CD14-positive monocyte (primary cell): ENCODE measurements at regions not wholly inside any gene's neighbourhood (a gene's known extent, or its start where the extent isn't known, plus 50 kb on each side); places are given as distances from the start of the nearest gene placed in this dataset.
"Not testable (repeated sequence)": the region's sequence is repeated elsewhere in the genome, so short reads cannot be mapped to it uniquely, and the experiment has no call there.

Experiments
- DNase-seq, 3 donors: peaks; one replicate each; pipeline ENCODE4 v3.0.0-alpha.2; 2011 to 2022
- H2AFZ ChIP-seq: 2 replicates; pipeline ENCODE4 v1.6.0; 2012; ENCODE audit warnings: mild to moderate bottlenecking, low read depth, low read length, inconsistent platforms; ENCODE audit not compliant: insufficient read depth, poor library complexity, severe bottlenecking
- H3K27ac ChIP-seq, 2 donors: 1 replicate in 1 of 2; 2 replicates in 1 of 2; pipeline ENCODE4 v1.5.1; 2012 to 2013; ENCODE audit warnings: low read length in 2 of 2, control low read depth in 1 of 2, inconsistent platforms in 1 of 2, low read depth in 1 of 2, mild to moderate bottlenecking in 1 of 2
- H3K27me3 ChIP-seq, 2 donors: one replicate each; pipeline versions ENCODE4 v1.6.0 to v1.6.1; 2011 to 2013; ENCODE audit warnings: low read length in 2 of 2; ENCODE audit not compliant: control insufficient read depth in 2 of 2, insufficient read depth in 2 of 2
- H3K36me3 ChIP-seq, 2 donors: replicated peaks in 1 of 2; 1 replicate in 1 of 2; 2 replicates in 1 of 2; pipeline versions ENCODE4 v1.5.1 to v1.6.1; 2012 to 2013; ENCODE audit warnings: low read length in 2 of 2, control low read depth in 1 of 2, inconsistent platforms in 1 of 2, mild to moderate bottlenecking in 1 of 2; ENCODE audit not compliant: insufficient read depth in 2 of 2, control insufficient read depth in 1 of 2
- H3K4me1 ChIP-seq, 2 donors: 1 replicate in 1 of 2; 2 replicates in 1 of 2; pipeline versions ENCODE4 v1.5.1 to v1.6.1; 2012 to 2013; ENCODE audit warnings: low read length in 2 of 2, control low read depth in 1 of 2, inconsistent platforms in 1 of 2, mild to moderate bottlenecking in 1 of 2, moderate library complexity in 1 of 2; ENCODE audit not compliant: insufficient read depth in 2 of 2, control insufficient read depth in 1 of 2
- H3K4me2 ChIP-seq: replicated peaks from 2 replicates; pipeline ENCODE3; 2012; ENCODE audit warnings: low read length, moderate library complexity, mild to moderate bottlenecking; ENCODE audit not compliant: poor library complexity, severe bottlenecking; ENCODE audit errors: extremely low read depth
- H3K4me3 ChIP-seq, 3 experiments: fragments of 200-600 bp in 1 of 3; sonication (generic) in 1 of 3; replicated peaks in 1 of 3; 1 replicate in 2 of 3; 2 replicates in 1 of 3; pipeline ENCODE4 v1.5.1; 2011 to 2013; ENCODE audit warnings: low read length in 3 of 3, mild to moderate bottlenecking in 3 of 3, control low read depth in 2 of 3, low read depth in 2 of 3, inconsistent platforms in 1 of 3, moderate library complexity in 1 of 3
- H3K79me2 ChIP-seq: 2 replicates; pipeline ENCODE4 v1.6.0; 2012; ENCODE audit warnings: mild to moderate bottlenecking, control low read depth, inconsistent platforms, low read length, moderate library complexity; ENCODE audit not compliant: insufficient read depth
- H3K9ac ChIP-seq: 2 replicates; pipeline ENCODE4 v1.6.0; 2017; ENCODE audit warnings: low read length, mild to moderate bottlenecking; ENCODE audit not compliant: insufficient read depth, poor library complexity, severe bottlenecking
- H3K9me3 ChIP-seq, 2 donors: replicated peaks in 1 of 2; 1 replicate in 1 of 2; 2 replicates in 1 of 2; pipeline versions ENCODE4 v1.5.1 to v1.6.1; 2012 to 2013; ENCODE audit warnings: low read length in 2 of 2, control low read depth in 1 of 2; ENCODE audit not compliant: control insufficient read depth in 1 of 2, insufficient read depth in 1 of 2
- H4K20me1 ChIP-seq: 2 replicates; pipeline ENCODE4 v1.6.0; 2012; ENCODE audit warnings: mild to moderate bottlenecking, low read length, control low read depth, moderate library complexity; ENCODE audit not compliant: insufficient read depth
- H3K27ac Mint-ChIP-seq, 7 donors: one replicate each; pipeline ENCODE4 v1.8.0; 2020; ENCODE audit warnings: mild to moderate bottlenecking in 7 of 7, mixed read lengths in 7 of 7, moderate library complexity in 6 of 7, inconsistent platforms in 2 of 7
- H3K27me3 Mint-ChIP-seq, 3 donors: one replicate each; pipeline ENCODE4 v1.8.0; 2021 to 2022; ENCODE audit warnings: low read depth in 3 of 3, mild to moderate bottlenecking in 3 of 3, mixed read lengths in 3 of 3, moderate library complexity in 3 of 3, inconsistent platforms in 1 of 3
- H3K36me3 Mint-ChIP-seq, 2 donors: one replicate each; pipeline ENCODE4 v1.8.0; 2020; ENCODE audit warnings: mixed read lengths in 2 of 2, inconsistent platforms in 1 of 2, mild to moderate bottlenecking in 1 of 2
- H3K4me1 Mint-ChIP-seq: one replicate; pipeline ENCODE4 v1.8.0; 2020; ENCODE audit warnings: mild to moderate bottlenecking, mixed read lengths
- H3K4me3 Mint-ChIP-seq, 2 donors: one replicate each; pipeline ENCODE4 v1.8.0; 2020; ENCODE audit warnings: mild to moderate bottlenecking in 2 of 2, mixed read lengths in 2 of 2, moderate library complexity in 1 of 2
- H3K9me3 Mint-ChIP-seq, 7 donors: one replicate each; pipeline ENCODE4 v1.8.0; 2020 to 2022; ENCODE audit warnings: mixed read lengths in 7 of 7, mild to moderate bottlenecking in 6 of 7, moderate library complexity in 6 of 7, inconsistent platforms in 2 of 7
- WGBS: methylation state at CpG from one replicate; pipeline ENCODE4 v1.1.5; 2013; ENCODE audit warnings: missing lambda C conversion rate; ENCODE audit not compliant: insufficient coverage; 5-methylcytosine and 5-hydroxymethylcytosine counted together
- intact Hi-C, 2 donors: fragments of 100-400 bp; cut with micrococcal nuclease; formaldehyde crosslinking; loops; one replicate each; pipeline versions ENCODE4 v1.15.0 to v1.15.1; 2023
- TF ChIP-seq, protein P1 (sequence below): fragments of 200-600 bp; IDR thresholded peaks from one replicate; pipeline ENCODE4 v1.8.0; 2022; ENCODE audit warnings: antibody characterized with exemption, mild to moderate bottlenecking

DNA sequence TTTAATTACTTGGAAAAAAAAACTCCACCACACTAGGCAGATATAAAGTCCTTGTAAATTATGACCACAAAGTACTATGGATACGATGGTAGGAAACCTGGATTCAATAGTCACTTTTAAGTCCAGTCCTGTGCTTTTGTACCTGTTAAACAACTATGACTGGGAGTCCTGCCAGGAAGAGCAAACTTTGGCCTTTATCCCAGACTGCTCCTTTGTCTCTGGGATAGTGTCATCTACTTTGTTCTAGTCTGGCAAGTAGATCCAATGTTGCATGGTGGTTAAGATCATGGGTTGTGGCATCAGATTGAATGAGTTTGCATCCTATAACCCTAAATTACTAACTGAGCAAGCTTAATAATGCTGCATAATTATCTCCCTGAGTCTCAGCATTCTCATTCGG lies 175.3 kb upstream of the FGF13 start:
- no peak overlapping the region for H3K4me3 Mint-ChIP-seq
- no peaks in the 10 kb centered on the region for H3K79me2 ChIP-seq
- DNase-seq = no peak
- no peak overlapping the region for H2AFZ ChIP-seq
- H3K9ac ChIP-seq = no peak overlapping the region
- H3K36me3 ChIP-seq = no peaks in the 10 kb centered on the region
- peaks cover 0 to 3% (median 1%) of the 10 kb centered on the region in 7 donors for H3K9me3 Mint-ChIP-seq
- no peak overlapping the region for H3K27ac ChIP-seq
- no peaks in the 10 kb centered on the region for H3K27me3 ChIP-seq
- TF ChIP-seq, protein P1, sequence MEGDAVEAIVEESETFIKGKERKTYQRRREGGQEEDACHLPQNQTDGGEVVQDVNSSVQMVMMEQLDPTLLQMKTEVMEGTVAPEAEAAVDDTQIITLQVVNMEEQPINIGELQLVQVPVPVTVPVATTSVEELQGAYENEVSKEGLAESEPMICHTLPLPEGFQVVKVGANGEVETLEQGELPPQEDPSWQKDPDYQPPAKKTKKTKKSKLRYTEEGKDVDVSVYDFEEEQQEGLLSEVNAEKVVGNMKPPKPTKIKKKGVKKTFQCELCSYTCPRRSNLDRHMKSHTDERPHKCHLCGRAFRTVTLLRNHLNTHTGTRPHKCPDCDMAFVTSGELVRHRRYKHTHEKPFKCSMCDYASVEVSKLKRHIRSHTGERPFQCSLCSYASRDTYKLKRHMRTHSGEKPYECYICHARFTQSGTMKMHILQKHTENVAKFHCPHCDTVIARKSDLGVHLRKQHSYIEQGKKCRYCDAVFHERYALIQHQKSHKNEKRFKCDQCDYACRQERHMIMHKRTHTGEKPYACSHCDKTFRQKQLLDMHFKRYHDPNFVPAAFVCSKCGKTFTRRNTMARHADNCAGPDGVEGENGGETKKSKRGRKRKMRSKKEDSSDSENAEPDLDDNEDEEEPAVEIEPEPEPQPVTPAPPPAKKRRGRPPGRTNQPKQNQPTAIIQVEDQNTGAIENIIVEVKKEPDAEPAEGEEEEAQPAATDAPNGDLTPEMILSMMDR = no peak
- no peaks in the 10 kb centered on the region for H4K20me1 ChIP-seq
- no peak overlapping the region for H3K27ac Mint-ChIP-seq
- H3K9me3 ChIP-seq = no peaks in the 10 kb centered on the region
- H3K4me2 ChIP-seq = no peak overlapping the region
- no CpG with 5 or more reads among the region's 2 CpGs for whole genome bisulfite sequencing
- H3K27me3 Mint-ChIP-seq = peaks cover 0 to 3% (median 1%) of the 10 kb centered on the region in 3 donors
- intact Hi-C loops = no loop called here
- H3K4me3 ChIP-seq = no peak overlapping the region
- H3K4me1 ChIP-seq = no peaks in the 10 kb centered on the region
- peaks cover 4% of the 10 kb centered on the region for H3K4me1 Mint-ChIP-seq
- H3K36me3 Mint-ChIP-seq = no peaks in the 10 kb centered on the region

DNA sequence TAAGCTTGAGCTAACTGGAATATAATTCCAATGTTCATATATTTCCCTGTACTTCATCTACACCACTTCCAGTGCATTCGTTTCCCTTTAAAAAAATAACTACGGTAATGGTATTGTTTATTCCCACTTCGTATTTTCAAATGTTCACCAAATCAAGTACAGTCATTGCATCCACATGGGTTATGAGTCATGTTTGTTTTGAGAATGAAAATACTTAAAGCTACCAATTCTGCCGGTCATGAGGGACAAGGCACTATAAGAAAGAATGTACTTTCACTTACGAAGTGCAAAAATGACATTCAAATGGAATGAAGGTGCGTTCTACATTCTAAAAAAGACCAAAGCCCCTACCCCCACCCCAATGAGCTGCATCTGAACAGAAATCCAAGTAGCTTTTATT lies 174.4 kb upstream of the FGF13 start:
- intact Hi-C loops = no loop called here
- no CpG with 5 or more reads among the region's 6 CpGs for WGBS
- no peak overlapping the region for H3K4me2 ChIP-seq

DNA sequence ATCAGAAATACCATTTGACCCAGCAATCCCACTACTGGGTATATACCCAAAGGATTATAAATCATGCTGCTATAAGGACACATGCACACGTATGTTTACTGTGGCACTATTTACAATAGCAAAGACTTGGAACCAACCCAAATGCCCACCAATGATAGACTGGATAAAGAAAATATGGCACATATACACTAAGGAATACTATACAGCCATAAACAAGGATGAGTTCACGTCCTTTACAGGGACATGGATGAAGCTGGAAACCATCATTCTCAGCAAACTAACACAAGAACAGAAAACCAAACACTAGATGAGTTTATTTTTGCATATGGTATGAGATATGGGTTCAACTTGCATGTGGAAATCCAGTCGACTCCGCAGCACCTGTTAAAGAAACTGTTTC lies 168.8 kb upstream of the FGF13 start:
- H3K27ac Mint-ChIP-seq, H3K27me3 Mint-ChIP-seq, H3K9ac ChIP-seq, H3K27ac ChIP-seq, intact Hi-C loops, H3K36me3 Mint-ChIP-seq, H3K9me3 ChIP-seq, H3K4me2 ChIP-seq, H4K20me1 ChIP-seq, H3K4me3 Mint-ChIP-seq, H2AFZ ChIP-seq, H3K27me3 ChIP-seq, H3K36me3 ChIP-seq, H3K4me3 ChIP-seq, H3K4me1 Mint-ChIP-seq, H3K9me3 Mint-ChIP-seq, H3K4me1 ChIP-seq, H3K79me2 ChIP-seq, DNase-seq: not testable (repeated sequence)
- WGBS = no CpG with 5 or more reads among the region's 4 CpGs

More for the DNA sequence above, 174.4 kb upstream of the FGF13 start:
- H3K27me3 ChIP-seq = no peaks in the 10 kb centered on the region
- no peak overlapping the region for H2AFZ ChIP-seq
- H3K27ac ChIP-seq = no peak overlapping the region
- H3K36me3 ChIP-seq = no peaks in the 10 kb centered on the region
- Mint-ChIP-seq H3K9me3 (peaks cover 0 to 5% (median 2%) of the 10 kb centered on the region in 7 donors), H3K27ac (no peak overlapping the region), H3K4me3 (no peak overlapping the region), H3K36me3 (no peaks in the 10 kb centered on the region), H3K27me3 (peaks cover 0 to 3% (median 1%) of the 10 kb centered on the region in 3 donors), H3K4me1 (peaks cover 4% of the 10 kb centered on the region)
- H4K20me1 ChIP-seq = no peaks in the 10 kb centered on the region
- no peak overlapping the region for H3K9ac ChIP-seq
- no peaks in the 10 kb centered on the region for H3K79me2 ChIP-seq
- no peaks in the 10 kb centered on the region for H3K4me1 ChIP-seq
- no peak for DNase-seq
- no peak overlapping the region for H3K4me3 ChIP-seq
- TF ChIP-seq, protein P1 = no peak
- no peaks in the 10 kb centered on the region for H3K9me3 ChIP-seq
